H9 (cell line): ENCODE measurements at regions not wholly inside any gene's neighbourhood (a gene's known extent, or its start where the extent isn't known, plus 50 kb on each side); places are given as distances from the start of the nearest gene placed in this dataset.

Experiments used
- DNase-seq: peaks from one replicate; pipeline ENCODE4 v3.0.0-alpha.2; 2017
- H2AFZ ChIP-seq: one replicate; pipeline ENCODE4 v1.6.1; 2013; ENCODE audit warnings: mild to moderate bottlenecking, low read length, control low read depth, moderate library complexity
- H2AK5ac ChIP-seq: 2 replicates; pipeline ENCODE4 v1.6.1; 2013; ENCODE audit warnings: low read length, control low read depth, mixed read lengths; ENCODE audit not compliant: insufficient read length
- H2BK120ac ChIP-seq: one replicate; pipeline ENCODE4 v1.6.1; 2013; ENCODE audit warnings: low read depth, mild to moderate bottlenecking, low read length, control low read depth, inconsistent platforms; ENCODE audit not compliant: poor library complexity, severe bottlenecking
- H2BK12ac ChIP-seq: 2 replicates; pipeline ENCODE4 v1.6.1; 2013; ENCODE audit warnings: low read length, control low read depth, mixed read lengths, low read depth; ENCODE audit not compliant: insufficient read length
- H2BK15ac ChIP-seq: 2 replicates; pipeline ENCODE4 v1.6.1; 2013; ENCODE audit warnings: low read depth, low read length, control low read depth
- H2BK20ac ChIP-seq: one replicate; pipeline ENCODE4 v1.6.1; 2013; ENCODE audit warnings: low read depth, mild to moderate bottlenecking, low read length, control low read depth, inconsistent platforms; ENCODE audit not compliant: poor library complexity, severe bottlenecking
- H2BK5ac ChIP-seq: 2 replicates; pipeline ENCODE4 v1.6.1; 2013; ENCODE audit warnings: low read length, control low read depth, mixed read lengths; ENCODE audit not compliant: insufficient read length
- H3K14ac ChIP-seq: 2 replicates; pipeline ENCODE4 v1.6.1; 2013; ENCODE audit warnings: low read length, control low read depth; ENCODE audit not compliant: insufficient read depth
- H3K18ac ChIP-seq: 2 replicates; pipeline ENCODE4 v1.6.1; 2013; ENCODE audit warnings: low read depth, mild to moderate bottlenecking, mixed read lengths, low read length, control low read depth; ENCODE audit not compliant: insufficient read length
- H3K23ac ChIP-seq: 2 replicates; pipeline ENCODE4 v1.6.1; 2013; ENCODE audit warnings: low read length, control low read depth, mixed read lengths, low read depth; ENCODE audit not compliant: insufficient read length
- H3K23me2 ChIP-seq: 2 replicates; pipeline ENCODE4 v1.6.1; 2013; ENCODE audit warnings: low read depth, mild to moderate bottlenecking, mixed read lengths, low read length, control low read depth; ENCODE audit not compliant: insufficient read length, poor library complexity, severe bottlenecking
- H3K27ac ChIP-seq: 2 replicates; pipeline ENCODE4 v1.5.1; 2013; ENCODE audit warnings: low read length, control low read depth, mixed read lengths, low read depth; ENCODE audit not compliant: insufficient read length
- H3K27me3 ChIP-seq: 2 replicates; pipeline ENCODE4 v1.6.1; 2013; ENCODE audit warnings: low read length, control low read depth, inconsistent platforms; ENCODE audit not compliant: insufficient read depth
- H3K4ac ChIP-seq: 2 replicates; pipeline ENCODE4 v1.6.1; 2013; ENCODE audit warnings: low read depth, mild to moderate bottlenecking, control low read depth, inconsistent platforms, low read length, moderate library complexity
- H3K4me1 ChIP-seq: 2 replicates; pipeline ENCODE4 v1.6.1; 2013; ENCODE audit warnings: low read length, control low read depth, inconsistent platforms; ENCODE audit not compliant: insufficient read depth
- H3K4me2 ChIP-seq: 2 replicates; pipeline ENCODE4 v1.6.1; 2013; ENCODE audit warnings: low read length, control low read depth, mixed read lengths; ENCODE audit not compliant: insufficient read length, insufficient read depth
- H3K56ac ChIP-seq: 2 replicates; pipeline ENCODE4 v1.6.1; 2013; ENCODE audit warnings: low read depth, mild to moderate bottlenecking, mixed read lengths, low read length, control low read depth; ENCODE audit not compliant: insufficient read length
- H3K79me1 ChIP-seq: 2 replicates; pipeline ENCODE4 v1.6.1; 2013; ENCODE audit warnings: low read depth, mild to moderate bottlenecking, moderate library complexity, low read length, control low read depth, inconsistent platforms; ENCODE audit not compliant: insufficient read depth, poor library complexity, severe bottlenecking
- H3K79me2 ChIP-seq: 2 replicates; pipeline ENCODE4 v1.6.1; 2013; ENCODE audit warnings: low read length, control low read depth, inconsistent platforms; ENCODE audit not compliant: insufficient read depth
- H3K9ac ChIP-seq: 2 replicates; pipeline ENCODE4 v1.6.1; 2013; ENCODE audit warnings: low read length, control low read depth, mixed read lengths; ENCODE audit not compliant: insufficient read length; ENCODE audit errors: extremely low read depth
- H3K9me3 ChIP-seq: one replicate; pipeline ENCODE4 v1.6.1; 2013; ENCODE audit warnings: low read depth, low read length, inconsistent platforms; ENCODE audit not compliant: control insufficient read depth
- H3T11ph ChIP-seq: one replicate; pipeline ENCODE4 v1.6.1; 2013; ENCODE audit warnings: mild to moderate bottlenecking, low read length, control low read depth, inconsistent platforms
- H4K20me1 ChIP-seq: one replicate; pipeline ENCODE4 v1.6.1; 2013; ENCODE audit not compliant: control insufficient read depth, insufficient read length, insufficient read depth
- H4K5ac ChIP-seq: 2 replicates; pipeline ENCODE4 v1.6.1; 2013; ENCODE audit warnings: low read depth, mild to moderate bottlenecking, mixed read lengths, low read length, control low read depth; ENCODE audit not compliant: insufficient read length
- H4K8ac ChIP-seq: replicated peaks from 2 replicates; pipeline ENCODE4 v1.6.1; 2013; ENCODE audit warnings: low read length, control low read depth, mixed read lengths, low read depth; ENCODE audit not compliant: insufficient read length
- H4K91ac ChIP-seq: 2 replicates; pipeline ENCODE4 v1.6.1; 2013; ENCODE audit warnings: low read depth, mild to moderate bottlenecking, moderate library complexity, mixed read lengths, low read length, control low read depth; ENCODE audit not compliant: insufficient read length
- H3K27ac Mint-ChIP-seq, 3 experiments: 2 replicates in 2 of 3; 3 replicates in 1 of 3; pipeline ENCODE4 v1.8.0; 2020 to 2021; ENCODE audit warnings: mixed read lengths in 3 of 3, mild to moderate bottlenecking in 1 of 3, moderate library complexity in 1 of 3
- H3K27me3 Mint-ChIP-seq: 2 replicates; pipeline ENCODE4 v1.8.0; 2021; ENCODE audit warnings: low read depth, mild to moderate bottlenecking, moderate library complexity, mixed read lengths
- H3K36me3 Mint-ChIP-seq, 3 experiments: 2 replicates in 2 of 3; 3 replicates in 1 of 3; pipeline ENCODE4 v1.8.0; 2020 to 2021; ENCODE audit warnings: low read depth in 3 of 3, mixed read lengths in 3 of 3; ENCODE audit not compliant: insufficient read depth in 1 of 3
- H3K4me1 Mint-ChIP-seq, 2 experiments: 2 replicates each; pipeline ENCODE4 v1.8.0; 2020; ENCODE audit warnings: mixed read lengths in 2 of 2
- H3K4me3 Mint-ChIP-seq, 2 experiments: 2 replicates in 1 of 2; 3 replicates in 1 of 2; pipeline ENCODE4 v1.8.0; 2020 to 2021; ENCODE audit warnings: mild to moderate bottlenecking in 2 of 2, mixed read lengths in 2 of 2, moderate library complexity in 1 of 2
- H3K9me3 Mint-ChIP-seq, 2 experiments: 2 replicates in 1 of 2; 3 replicates in 1 of 2; pipeline ENCODE4 v1.8.0; 2020; ENCODE audit warnings: mild to moderate bottlenecking in 2 of 2, mixed read lengths in 2 of 2, moderate library complexity in 1 of 2
- CTCF ChIP-seq: fragments of 200-600 bp; sonication (generic); conservative IDR thresholded peaks from 3 replicates; pipeline ENCODE4 v1.8.0; 2021; ENCODE audit warnings: antibody characterized with exemption, mild to moderate bottlenecking
- WGBS: extraction: QIAGEN DNeasy Blood & Tissue Kit; methylation state at CpG from one replicate; pipeline ENCODE4 v1.1.7; 2013; ENCODE audit warnings: missing lambda C conversion rate, low lambda C conversion rate, mixed read lengths; ENCODE audit not compliant: insufficient read length; ENCODE audit errors: extremely low coverage; 5-methylcytosine and 5-hydroxymethylcytosine counted together

- no peak overlapping the region for H2AFZ ChIP-seq
- no peaks in the 10 kb centered on the region for H3K9me3 ChIP-seq
- H4K8ac ChIP-seq = no peak overlapping the region
- H3K23ac ChIP-seq = no peak overlapping the region
- H2BK5ac ChIP-seq = no peak overlapping the region
- no peaks in the 10 kb centered on the region for H3K79me2 ChIP-seq
- DNase-seq = no peak
- H3K4me2 ChIP-seq = no peak overlapping the region
- Mint-ChIP-seq H3K36me3 (no peaks in the 10 kb centered on the region), H3K4me1 (no peaks in the 10 kb centered on the region), H3K9me3 (no peaks in the 10 kb centered on the region), H3K27ac (no peak overlapping the region), H3K4me3 (no peak overlapping the region), H3K27me3 (peaks cover 32% of the 10 kb centered on the region)
- H2BK12ac ChIP-seq = no peak overlapping the region
- H3K27ac ChIP-seq = no peak overlapping the region
- H4K20me1 ChIP-seq = no peaks in the 10 kb centered on the region
- no peak overlapping the region for H3K18ac ChIP-seq
- no peak overlapping the region for H3K9ac ChIP-seq
- H3K23me2 ChIP-seq = no peaks in the 10 kb centered on the region
- H3K14ac ChIP-seq = no peak overlapping the region
- H4K91ac ChIP-seq = no peak overlapping the region
- H2BK20ac ChIP-seq = no peak overlapping the region
- WGBS = no CpG with 5 or more reads among the region's 15 CpGs
- no peak overlapping the region for H2AK5ac ChIP-seq
- H3K56ac ChIP-seq = no peak overlapping the region
- H4K5ac ChIP-seq = no peak overlapping the region
- no peak overlapping the region for H3T11ph ChIP-seq
- H3K4ac ChIP-seq = no peak overlapping the region
- H2BK15ac ChIP-seq = no peak overlapping the region
- no peaks in the 10 kb centered on the region for H3K79me1 ChIP-seq
- TF ChIP-seq CTCF = no peak
- H3K4me1 ChIP-seq = no peaks in the 10 kb centered on the region
- no peak overlapping the region for H2BK120ac ChIP-seq
- no peaks in the 10 kb centered on the region for H3K27me3 ChIP-seq
These were observed 78.9 kb downstream of the MICALL2 start for GRCh38 chr7:1380231-1380815.
